Effector memory CD8-positive, alpha-beta T cell (primary cell): ENCODE measurements at regions not wholly inside any gene's neighbourhood (a gene's known extent, or its start where the extent isn't known, plus 50 kb on each side); places are given as distances from the start of the nearest gene placed in this dataset.

Experiments
- ATAC-seq: fragments of 150-1000 bp; cut with Tn5 transposase; replicated peaks from 2 replicates; pipeline ENCODE4 v1.10.0; 2021; ENCODE audit warnings: mild to moderate bottlenecking, moderate library complexity
- DNase-seq, 3 experiments: peaks; one replicate each; pipeline ENCODE4 v3.0.0; 2021
- H3K27ac Mint-ChIP-seq, 2 donors: one replicate each; pipeline ENCODE4 v1.8.0; 2022; ENCODE audit warnings: mild to moderate bottlenecking in 2 of 2, mixed read lengths in 2 of 2, moderate library complexity in 2 of 2
- H3K27me3 Mint-ChIP-seq, 2 donors: one replicate each; pipeline ENCODE4 v1.8.0; 2022; ENCODE audit warnings: mixed read lengths in 2 of 2
- H3K36me3 Mint-ChIP-seq: one replicate; pipeline ENCODE4 v1.8.0; 2022; ENCODE audit warnings: mild to moderate bottlenecking, moderate library complexity, mixed read lengths; ENCODE audit not compliant: insufficient read depth
- H3K4me1 Mint-ChIP-seq, 2 donors: one replicate each; pipeline ENCODE4 v1.8.0; 2022; ENCODE audit warnings: low read depth in 2 of 2, mixed read lengths in 2 of 2
- H3K4me3 Mint-ChIP-seq, 2 donors: one replicate each; pipeline ENCODE4 v1.8.0; 2022; ENCODE audit warnings: mild to moderate bottlenecking in 2 of 2, mixed read lengths in 2 of 2, moderate library complexity in 2 of 2
- H3K9me3 Mint-ChIP-seq, 2 donors: one replicate each; pipeline ENCODE4 v1.8.0; 2022; ENCODE audit warnings: mixed read lengths in 2 of 2

DNA sequence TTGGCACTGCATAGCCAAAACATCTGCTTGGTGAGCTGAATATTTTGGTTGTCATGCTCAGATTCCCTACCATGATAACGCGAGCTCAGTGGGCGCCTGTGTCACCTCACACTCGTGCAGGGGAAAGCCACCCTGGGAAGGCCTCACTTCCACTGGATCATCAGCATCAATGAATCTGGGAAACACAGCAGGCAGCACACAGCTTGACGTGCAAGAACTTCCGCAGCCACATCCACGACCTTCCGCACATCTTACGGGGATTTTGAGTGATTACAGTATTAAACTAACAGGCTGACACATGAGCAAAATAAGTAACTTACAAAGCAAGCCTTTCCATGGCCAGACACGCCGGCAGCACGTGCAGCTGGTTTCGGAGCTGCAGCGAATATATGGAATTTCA lies 54.7 kb upstream of the FOXF1 start:
- H3K36me3 Mint-ChIP-seq, result peaks cover 3% of the 10 kb centered on the region
- H3K4me3 Mint-ChIP-seq, result no peak overlapping the region
- no peak overlapping the region for H3K27ac Mint-ChIP-seq
- peaks cover 41 to 64% of the 10 kb centered on the region in 2 donors for H3K27me3 Mint-ChIP-seq
- H3K4me1 Mint-ChIP-seq, result no peaks in the 10 kb centered on the region
- ATAC-seq (no peak), DNase-seq (no peak)
- no peaks in the 10 kb centered on the region for H3K9me3 Mint-ChIP-seq

DNA sequence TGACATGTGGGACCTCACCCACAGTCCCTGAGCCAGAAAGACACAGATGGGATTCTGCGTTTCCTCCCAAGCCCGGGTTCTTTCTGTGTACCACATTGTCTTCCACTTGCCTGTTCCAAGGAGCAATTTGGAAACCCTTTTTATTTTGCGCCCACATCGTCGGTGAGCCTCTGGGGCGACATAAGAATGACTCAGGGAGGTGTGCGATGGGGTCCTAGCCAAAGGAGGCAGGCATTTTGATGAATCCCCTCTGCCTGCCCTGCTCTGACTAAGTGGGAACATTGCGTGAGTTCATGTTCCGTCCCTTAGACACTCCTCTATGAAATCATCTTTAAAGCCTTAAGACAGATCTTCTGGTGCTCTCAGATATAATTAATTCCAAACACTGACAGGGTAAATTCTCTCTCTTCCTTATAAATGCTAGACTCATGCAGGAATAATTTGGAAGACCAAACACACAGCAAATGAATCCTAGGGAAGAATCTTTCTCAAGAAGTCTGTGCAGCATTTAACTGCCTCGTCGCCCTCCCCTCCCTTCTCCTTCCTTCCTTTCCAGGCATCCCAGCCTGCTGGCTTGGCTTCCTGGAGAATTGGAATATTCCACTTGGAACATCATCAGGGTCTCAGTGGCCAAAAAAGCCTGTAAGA lies 52.7 kb upstream of the FOXF1 start:
- Mint-ChIP-seq H3K36me3 (peaks cover 3% of the 10 kb centered on the region), H3K9me3 (no peaks in the 10 kb centered on the region), H3K27me3 (peaks cover 30 to 52% of the 10 kb centered on the region in 2 donors), H3K4me1 (no peaks in the 10 kb centered on the region), H3K27ac (no peak overlapping the region), H3K4me3 (no peak overlapping the region)
- no peak for ATAC-seq
- no peak for DNase-seq

DNA sequence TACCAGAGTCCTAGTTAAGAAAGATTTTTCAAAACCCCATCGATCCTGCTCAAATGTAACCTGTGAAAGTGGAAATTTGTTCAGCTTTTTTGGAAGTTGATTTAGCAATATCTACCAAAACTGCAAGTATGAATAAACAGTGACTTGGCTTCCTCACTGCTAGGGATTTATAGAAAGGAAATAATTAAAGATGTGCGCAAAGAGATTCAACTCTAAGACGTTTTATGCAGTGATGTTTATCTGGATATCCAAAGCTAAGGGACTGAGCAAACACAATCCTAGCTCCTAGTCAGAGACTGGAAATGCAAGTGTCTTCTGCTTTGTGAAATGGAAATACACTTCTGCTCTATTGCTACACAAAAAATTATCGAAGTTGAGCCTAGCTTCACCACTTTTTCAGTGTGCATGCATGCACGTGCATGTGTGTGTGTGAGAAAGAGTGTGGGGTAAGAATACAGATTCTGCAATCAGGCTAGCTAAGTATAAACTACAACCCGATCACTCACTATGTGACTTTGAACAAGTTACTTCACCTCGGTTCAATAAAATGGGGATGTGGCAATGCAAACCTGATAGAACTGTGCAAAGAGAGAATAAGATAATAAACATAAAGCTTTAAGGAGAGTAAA lies 52.1 kb upstream of the FOXF1 start:
- H3K27me3 Mint-ChIP-seq, result peaks cover 30 to 49% of the 10 kb centered on the region in 2 donors
- DNase-seq (no peak), ATAC-seq (no peak)
- H3K4me3 Mint-ChIP-seq, result no peak overlapping the region
- H3K4me1 Mint-ChIP-seq, result no peaks in the 10 kb centered on the region
- no peak overlapping the region for H3K27ac Mint-ChIP-seq
- peaks cover 3% of the 10 kb centered on the region for H3K36me3 Mint-ChIP-seq
- no peaks in the 10 kb centered on the region for H3K9me3 Mint-ChIP-seq

DNA sequence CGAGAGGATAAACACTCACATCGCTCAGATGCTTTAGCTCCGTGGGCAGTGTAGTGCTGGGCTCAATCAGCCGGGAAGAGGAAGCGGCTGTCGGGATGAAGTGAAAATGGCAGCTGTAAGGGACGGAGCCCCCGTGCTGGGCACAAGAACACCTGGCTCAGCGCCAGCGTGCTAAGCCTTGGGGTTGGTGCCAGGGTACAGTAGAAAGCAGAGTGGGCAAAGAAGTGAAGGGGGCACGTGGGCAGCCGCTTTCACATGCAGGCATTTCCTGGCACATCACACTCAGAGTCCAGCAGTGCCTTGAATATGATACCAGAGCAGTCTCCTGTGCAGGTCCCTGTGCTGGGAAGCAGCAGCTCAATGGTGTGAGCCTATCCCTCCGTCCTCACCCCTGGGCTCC lies 51.1 kb upstream of the FOXF1 start:
- H3K4me1 Mint-ChIP-seq, result no peaks in the 10 kb centered on the region
- no peak overlapping the region for H3K4me3 Mint-ChIP-seq
- peaks cover 5 to 8% of the 10 kb centered on the region in 2 donors for H3K9me3 Mint-ChIP-seq
- peaks cover 3% of the 10 kb centered on the region for H3K36me3 Mint-ChIP-seq
- peaks cover 30 to 40% of the 10 kb centered on the region in 2 donors for H3K27me3 Mint-ChIP-seq
- ATAC-seq (no peak), DNase-seq (no peak)
- no peak overlapping the region for H3K27ac Mint-ChIP-seq
